Ovary (tissue), 3 donors: ENCODE measurements at regions not wholly inside any gene's neighbourhood (a gene's known extent, or its start where the extent isn't known, plus 50 kb on each side); places are given as distances from the start of the nearest gene placed in this dataset.

Source experiments
- EP300 ChIP-seq: sonication (generic); formaldehyde crosslinking; IDR thresholded peaks from one replicate; pipeline ENCODE4 v1.6.1; 2017; ENCODE audit warnings: antibody characterized with exemption
- TF ChIP-seq, protein P1 (sequence below), 3 donors: fragments of 450-650 bp in 2 of 3; fragments of 200-600 bp in 1 of 3; IDR thresholded peaks; one replicate each; pipeline versions ENCODE4 v1.5.1 to v1.8.0; 2016 to 2022; ENCODE audit warnings: antibody characterized with exemption in 3 of 3, mild to moderate bottlenecking in 1 of 3
- donor health status: DM: no; HTN: no; CAD: no.

DNA sequence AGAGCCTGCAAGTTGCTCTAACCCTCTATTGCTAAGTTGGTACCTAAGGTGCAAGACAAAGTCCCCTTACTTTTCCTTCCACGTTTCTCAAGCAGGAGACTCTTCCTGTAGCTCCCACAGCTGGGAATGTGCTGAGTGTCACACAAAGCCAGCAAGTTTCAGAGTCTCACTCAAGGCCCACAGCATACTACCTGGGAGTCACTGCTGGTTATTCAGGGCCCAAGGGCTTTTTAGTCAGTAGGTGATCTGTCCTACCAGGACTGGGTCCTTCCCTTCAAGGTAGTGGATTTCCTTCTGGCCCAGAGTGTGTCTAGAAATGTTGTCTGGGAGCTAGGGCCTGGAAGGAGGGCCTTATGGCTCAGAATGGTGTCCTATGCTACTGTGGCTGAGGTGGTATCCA, 261.9 kb upstream of the CITED2 start:
- no peak for TF ChIP-seq EP300
- TF ChIP-seq, protein P1, sequence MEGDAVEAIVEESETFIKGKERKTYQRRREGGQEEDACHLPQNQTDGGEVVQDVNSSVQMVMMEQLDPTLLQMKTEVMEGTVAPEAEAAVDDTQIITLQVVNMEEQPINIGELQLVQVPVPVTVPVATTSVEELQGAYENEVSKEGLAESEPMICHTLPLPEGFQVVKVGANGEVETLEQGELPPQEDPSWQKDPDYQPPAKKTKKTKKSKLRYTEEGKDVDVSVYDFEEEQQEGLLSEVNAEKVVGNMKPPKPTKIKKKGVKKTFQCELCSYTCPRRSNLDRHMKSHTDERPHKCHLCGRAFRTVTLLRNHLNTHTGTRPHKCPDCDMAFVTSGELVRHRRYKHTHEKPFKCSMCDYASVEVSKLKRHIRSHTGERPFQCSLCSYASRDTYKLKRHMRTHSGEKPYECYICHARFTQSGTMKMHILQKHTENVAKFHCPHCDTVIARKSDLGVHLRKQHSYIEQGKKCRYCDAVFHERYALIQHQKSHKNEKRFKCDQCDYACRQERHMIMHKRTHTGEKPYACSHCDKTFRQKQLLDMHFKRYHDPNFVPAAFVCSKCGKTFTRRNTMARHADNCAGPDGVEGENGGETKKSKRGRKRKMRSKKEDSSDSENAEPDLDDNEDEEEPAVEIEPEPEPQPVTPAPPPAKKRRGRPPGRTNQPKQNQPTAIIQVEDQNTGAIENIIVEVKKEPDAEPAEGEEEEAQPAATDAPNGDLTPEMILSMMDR (IDR thresholded peaks at IDR 0.05), result no peak
